GM18873 (cell line): ENCODE measurements at regions not wholly inside any gene's neighbourhood (a gene's known extent, or its start where the extent isn't known, plus 50 kb on each side); places are given as distances from the start of the nearest gene placed in this dataset.
"Not testable (repeated sequence)": the region's sequence is repeated elsewhere in the genome, so short reads cannot be mapped to it uniquely, and the experiment has no call there.

ENCODE experiments used
- ATAC-seq: cut with Tn5 transposase; IDR thresholded peaks from one replicate; pipeline ENCODE4 v1.9.1; 2021; ENCODE audit warnings: mild to moderate bottlenecking, moderate library complexity, moderate number of reproducible peaks; ENCODE audit not compliant: unreplicated experiment, low FRiP score

DNA sequence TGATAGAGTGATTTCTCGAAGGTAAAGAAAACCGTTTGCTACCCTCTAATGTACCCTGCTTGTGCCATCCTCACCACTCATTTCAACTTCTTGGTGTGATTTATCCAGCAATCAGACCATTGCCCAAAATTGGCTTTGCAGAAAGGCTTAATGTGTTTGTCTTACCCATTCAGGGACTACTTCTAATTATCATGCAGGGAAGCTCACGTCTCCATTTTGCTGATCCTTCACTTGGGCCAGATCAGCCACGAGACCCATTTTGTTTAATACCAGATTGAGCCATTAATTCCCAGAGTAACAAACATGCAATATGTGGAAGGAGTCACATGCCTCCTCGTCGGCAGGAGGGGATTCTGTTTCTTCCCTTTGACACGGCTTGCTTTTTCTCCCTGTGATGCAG, 51.1 kb upstream of the CRY1 start:
- ATAC-seq = no peak

DNA sequence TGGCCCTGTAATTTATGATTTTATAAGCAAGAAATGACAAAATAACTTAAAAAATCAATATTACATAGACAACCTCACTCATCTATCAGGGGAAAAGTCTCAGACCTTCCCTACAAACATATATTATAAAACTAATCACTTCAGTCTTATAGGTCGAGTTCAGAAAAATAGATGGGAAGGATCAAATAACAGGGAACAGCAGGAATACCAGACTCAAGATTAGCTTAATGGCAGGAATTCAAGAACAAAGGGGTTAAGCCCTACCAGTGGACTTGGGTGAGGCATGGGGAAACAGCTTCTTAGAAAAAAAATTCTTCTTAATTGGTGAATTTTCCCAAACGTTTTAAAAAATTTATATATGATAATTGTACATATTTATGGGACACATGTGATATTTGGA, 51.6 kb upstream of the CRY1 start:
- no peak for ATAC-seq

DNA sequence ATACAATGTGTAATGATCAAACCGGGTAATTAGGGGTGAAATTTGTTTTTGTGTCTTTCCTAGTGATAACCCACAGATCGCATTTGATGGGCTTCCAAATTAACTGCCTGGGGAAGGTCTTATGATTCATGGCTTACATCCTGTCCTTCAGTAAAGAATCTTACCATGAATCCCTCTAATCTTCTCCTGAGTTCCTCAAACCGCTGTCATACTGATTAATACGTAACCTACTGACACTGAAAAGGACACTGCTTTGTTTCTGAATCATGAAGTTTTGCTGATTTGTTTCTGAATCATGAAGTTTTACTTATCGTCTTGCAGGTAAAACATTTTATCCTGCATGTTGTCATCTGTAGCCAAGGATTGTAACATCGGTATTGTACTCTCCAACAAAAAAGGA, 52.0 kb upstream of the CRY1 start:
- ATAC-seq = no peak

DNA sequence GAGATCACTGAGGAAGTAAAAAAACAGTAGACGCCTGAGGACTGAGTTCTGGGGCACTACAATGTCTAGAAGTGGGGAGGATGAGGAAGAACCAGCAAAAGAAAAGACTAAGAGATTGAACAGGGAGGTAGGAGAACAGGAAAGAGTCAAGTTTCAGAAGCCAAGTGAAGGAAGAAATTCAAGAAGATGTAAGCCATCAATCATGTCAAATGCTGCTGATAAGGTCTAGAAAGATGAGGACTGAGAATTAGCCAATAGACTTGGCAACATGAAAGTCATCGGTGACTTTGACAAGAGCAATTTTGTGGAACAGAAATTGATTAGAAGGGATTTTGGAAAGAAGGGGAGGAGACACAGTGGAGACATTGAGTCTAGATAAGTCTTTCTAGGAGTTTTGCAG, 54.8 kb upstream of the CRY1 start:
- ATAC-seq = no peak

DNA sequence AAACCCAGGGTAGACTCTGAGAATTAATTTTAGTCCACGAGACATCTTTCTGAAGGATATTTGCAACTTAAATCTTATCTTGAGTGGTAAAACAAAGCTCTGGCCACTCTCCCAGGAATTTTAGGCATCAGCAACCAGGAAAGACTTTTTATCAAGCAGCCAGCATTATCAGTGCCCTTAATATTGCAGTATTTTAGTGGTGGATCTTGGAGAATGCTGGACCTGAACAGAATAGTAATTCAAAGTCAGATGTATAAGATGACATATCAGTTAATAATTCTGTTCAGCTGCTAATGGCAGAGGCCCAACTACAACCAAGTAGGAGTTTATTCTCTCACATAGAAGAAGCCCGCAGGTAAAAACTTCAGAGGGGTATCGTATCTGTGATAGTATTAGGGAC, 59.0 kb upstream of the CRY1 start:
- no peak for ATAC-seq

DNA sequence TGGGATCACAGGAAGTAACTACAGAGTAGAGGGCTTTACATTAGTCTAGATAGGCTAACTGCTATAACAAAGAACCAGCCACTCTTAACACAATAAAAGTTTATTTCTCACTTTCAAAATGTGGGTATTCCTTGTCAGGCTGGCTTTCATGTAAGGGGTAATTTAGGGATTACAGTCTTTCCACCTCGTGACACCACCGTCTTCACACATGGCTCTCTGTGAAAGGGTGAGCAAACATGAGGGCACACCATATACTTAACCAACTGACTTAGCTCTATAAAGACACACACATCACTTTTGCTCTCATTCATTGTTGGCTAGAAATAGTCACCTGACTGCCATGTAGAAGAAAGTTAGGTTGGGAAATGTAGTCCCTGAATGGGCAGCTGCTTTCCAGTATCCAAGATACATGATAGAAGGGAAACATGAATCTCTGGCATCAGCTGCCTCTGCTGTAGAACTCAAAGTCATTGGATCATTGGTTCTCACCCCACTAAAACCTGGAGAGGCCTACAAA, 66.1 kb upstream of the CRY1 start:
- ATAC-seq = no peak

DNA sequence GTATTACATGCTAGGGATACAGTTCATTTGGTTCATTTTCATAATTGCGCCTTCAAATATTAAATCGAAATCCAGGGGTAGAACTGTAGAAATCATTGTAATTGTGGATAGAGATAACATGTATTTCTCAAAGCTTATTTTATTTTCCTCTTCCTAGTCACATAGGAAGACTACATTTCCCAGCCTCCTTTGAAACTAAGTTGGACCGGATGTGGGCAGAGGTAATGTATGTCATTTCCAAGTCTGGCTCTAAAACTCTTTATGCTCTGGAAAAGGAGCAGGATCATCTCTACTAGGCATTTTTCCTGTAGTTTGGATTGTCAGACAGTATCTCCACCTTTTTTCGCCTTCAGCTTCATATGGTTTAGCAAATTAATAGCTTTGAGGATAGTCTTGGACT, 70.1 kb upstream of the CRY1 start:
- no peak for ATAC-seq

DNA sequence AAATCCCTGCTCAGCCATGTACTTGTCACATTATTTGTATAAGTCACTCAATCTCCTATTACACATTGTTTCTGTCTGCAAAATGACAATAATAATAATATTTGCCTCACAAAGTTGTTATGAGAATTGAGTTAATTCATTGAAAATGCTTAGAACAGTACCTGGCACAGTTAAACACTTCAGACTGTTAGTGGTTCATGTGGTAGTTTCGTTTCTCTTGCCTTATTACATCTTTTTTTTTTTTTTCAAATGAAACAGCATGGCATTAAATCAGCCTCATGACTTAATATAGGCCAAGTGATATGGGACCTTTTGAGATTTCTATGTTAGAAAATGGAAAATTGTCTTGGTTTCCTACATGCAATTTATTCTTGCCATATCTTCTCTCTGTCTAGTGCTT, 71.0 kb upstream of the CRY1 start:
- no peak for ATAC-seq

DNA sequence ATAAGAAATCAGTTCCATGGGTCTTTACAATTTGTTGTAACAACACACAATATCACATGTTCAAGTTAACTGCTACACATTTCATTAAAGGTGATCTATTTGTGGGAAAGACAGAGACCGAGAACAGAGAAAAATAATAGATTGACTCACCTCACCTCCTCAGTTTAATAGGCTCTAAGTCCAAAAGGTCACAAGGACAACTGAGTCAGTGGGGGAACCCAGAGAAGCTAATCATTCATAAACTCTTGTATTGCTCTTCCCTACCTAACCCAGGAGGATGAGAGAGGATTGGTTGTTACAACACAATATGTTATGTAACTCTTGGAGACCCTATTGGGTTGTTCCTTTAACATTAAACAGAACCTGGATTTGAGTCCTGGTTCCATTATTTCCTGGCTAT, 72.2 kb upstream of the CRY1 start:
- no peak for ATAC-seq

DNA sequence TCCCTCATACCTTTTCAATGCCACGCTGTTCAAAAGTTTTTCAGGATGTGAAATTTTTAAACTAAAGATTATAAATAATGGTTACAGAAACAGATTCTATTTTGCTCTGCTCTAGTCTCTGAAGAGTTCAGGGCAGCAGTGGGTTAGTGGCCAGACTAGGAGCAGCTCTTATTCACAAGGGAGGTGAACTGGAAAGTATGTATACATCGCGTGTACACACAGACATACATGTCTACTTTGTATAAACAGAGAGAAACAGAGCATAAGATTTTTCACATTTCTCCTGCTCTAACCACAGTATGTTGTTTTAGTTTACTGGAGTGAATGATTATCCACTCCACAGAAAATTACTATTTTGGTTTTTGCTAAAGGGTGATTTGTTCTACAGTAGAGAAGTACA, 74.4 kb upstream of the CRY1 start:
- no peak for ATAC-seq

DNA sequence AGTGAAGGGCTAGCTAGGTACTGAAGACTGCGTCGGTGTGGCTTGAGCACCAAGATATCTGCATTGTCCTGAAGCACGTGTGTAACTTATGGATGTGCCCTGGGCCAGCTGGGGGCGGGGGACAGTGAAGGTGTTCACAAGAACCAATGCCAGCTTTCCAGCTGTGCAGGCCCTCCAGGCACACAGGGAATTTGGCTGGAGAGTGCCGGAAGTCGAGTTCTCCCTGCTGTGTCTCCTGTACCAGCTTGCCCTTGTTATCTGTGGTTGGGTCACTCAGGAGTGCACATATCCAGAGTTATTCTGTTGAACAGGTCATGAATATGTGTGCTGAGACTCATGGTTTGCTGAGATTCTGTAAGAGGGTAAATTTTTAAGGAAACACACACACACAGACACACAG, 75.9 kb upstream of the CRY1 start:
- no peak for ATAC-seq

DNA sequence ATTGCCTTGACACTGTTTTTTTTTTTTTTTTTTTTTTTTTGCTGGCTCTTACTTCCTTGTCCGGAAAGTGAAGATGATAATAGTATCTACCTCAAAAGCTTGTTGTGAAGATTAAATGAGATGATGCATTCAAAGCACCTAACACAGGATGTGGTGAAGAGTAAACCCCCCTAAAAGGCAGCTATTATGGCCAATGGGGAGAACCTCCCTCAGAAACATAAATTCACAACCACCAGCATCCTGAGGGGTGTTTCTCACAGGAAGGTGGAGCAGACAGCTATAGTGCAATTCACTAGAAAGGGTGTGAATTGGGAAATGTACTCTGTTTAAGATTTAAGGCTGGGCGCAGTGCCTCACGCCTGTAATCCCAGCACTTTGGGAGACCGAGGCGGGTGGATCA, 85.4 kb upstream of the CRY1 start:
- no peak for ATAC-seq

DNA sequence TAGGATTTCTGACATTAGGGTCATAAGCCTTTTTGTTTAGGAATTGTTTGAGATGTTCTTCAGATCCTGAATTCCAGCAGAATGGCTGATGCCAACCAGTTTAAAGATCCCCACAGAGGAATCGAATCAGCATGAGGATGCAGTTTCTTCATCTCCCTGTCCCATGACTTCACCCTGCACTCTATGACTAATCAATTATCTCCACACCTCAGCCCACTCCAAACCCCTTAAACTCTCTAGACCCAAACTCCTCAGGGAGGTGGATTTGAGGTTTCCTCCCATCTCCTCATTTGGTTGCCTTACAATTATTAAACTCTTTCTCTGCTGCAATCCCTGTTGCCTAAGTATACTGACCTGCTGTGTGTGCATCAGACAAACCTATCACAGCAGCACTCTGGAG, 86.5 kb upstream of the CRY1 start:
- no peak for ATAC-seq

DNA sequence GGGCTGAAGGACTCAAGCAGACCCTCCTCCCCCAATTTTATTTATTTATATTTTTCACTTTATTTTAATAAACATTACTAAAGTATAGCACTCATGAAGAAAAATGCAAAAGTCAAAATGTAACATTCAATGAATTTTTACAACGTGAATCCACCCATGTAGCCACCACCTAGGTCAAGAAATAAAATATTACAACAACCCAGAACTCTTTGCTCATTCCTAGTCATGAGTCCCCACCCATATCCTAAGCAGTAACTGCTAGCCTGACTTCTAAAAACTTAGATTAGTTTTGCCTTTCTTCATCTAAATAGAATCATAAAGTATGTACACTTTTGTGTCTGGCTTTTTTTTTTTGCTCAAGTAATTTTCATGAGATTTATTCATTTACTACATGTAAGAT, 86.9 kb upstream of the CRY1 start:
- no peak for ATAC-seq

DNA sequence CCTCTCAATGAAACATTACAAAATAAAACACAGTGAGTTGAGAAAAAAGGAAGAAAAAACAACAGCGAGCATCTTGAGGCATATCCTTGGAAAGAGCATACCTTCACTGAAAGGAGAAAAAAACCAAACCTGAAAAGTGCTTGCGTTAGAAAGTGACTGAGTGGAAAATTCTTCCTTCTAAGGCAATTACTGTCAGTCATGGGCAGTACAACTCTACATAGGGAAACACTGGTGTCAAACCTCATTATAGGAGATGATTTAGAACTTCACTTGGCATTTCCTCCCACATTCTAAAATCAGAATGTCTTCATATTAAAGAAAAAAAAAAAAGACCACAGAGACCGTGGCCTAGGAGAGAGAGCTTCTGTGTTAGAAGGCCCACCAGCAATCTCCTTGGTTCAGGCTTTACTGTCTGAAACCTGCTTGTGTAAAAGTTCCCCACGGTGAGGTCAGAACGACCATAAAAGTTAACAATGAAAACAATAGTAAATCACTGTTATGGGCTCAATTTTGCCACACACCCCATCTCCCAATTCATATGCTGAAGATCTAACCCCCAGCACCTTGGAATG, 91.1 kb upstream of the CRY1 start:
- no peak for ATAC-seq

DNA sequence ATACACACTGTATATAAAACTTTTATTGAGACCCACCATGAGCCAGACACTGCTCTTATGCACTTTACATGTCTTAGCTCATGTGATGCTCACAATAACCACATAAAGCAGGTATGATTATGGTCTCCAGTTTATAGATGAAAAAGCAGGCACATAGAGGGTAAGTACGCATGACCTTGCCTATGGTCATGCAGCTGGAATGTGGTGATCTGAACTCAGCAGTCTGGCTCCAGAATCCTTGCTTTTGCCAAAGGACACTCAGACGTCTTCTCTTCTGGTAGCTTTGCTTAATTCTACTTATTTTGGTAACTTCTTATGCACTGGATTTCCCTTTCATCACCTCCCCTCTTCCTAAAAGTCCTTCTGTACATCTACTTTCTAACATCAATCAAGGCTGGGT, 103.3 kb upstream of the CRY1 start:
- no peak for ATAC-seq

DNA sequence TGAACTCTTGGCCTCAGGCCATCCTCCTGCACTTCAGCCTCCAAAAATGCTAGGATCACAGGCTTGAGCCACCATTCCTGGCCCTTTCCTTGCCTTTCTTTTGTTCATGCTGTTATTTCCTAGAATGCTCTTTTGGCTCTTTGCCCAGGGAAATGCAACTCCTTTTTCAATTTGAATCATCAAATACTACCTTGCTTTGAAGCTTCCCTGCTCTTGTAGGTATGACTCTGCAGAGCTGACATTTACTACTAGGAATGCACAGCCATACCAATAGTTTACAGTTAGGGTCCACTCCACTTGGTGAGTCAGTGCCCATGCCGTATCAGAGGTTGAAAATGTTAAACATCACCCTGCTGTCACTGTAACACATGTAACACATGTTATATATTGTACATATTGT, 107.0 kb upstream of the CRY1 start:
- no peak for ATAC-seq

DNA sequence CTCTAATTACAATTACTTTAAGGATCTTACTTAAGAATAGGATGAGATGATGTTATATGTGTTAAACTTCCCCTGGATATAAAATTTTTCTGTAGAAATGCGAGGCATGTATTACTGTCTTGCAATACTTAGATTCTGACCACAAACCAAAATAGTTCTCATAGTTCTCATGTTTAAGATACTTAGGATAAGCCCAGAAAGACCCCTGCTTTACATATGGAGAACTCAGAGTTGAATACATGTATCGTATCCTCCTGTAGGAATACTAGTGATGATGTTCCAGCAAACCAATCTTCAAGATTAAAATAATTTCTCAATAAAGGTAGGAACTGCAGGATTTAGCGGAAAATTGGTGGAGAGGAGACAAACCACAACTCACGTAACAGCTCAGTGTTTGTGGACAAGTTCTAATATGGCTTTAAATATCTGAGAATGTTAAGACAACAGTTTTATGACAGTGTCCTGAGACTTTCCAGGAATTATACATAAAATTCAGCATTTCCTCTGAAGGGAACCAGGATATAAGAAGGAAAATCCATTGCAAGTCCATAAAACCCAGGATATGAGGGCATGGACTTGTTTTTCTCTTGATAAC, 114.7 kb upstream of the CRY1 start:
- ATAC-seq = no peak

DNA sequence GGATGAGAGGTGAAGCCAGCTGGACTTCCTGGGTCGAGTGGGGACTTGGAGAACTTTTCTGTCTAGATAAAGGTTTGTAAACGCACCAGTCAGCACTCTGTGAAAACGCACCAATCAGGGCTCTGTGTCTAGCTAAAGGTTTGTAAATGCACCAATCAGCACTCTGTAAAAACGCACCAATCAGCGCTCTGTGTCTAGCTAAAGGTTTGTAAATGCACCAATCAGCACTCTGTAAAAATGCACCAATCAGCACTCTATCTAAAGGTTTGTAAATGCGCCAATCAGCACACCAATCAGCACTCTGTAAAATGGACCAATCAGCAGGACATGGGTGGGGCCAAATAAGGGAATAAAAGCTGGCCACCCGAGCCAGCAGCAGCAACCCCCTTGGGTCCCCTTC, 116.4 kb upstream of the CRY1 start:
- ATAC-seq = not testable (repeated sequence)

DNA sequence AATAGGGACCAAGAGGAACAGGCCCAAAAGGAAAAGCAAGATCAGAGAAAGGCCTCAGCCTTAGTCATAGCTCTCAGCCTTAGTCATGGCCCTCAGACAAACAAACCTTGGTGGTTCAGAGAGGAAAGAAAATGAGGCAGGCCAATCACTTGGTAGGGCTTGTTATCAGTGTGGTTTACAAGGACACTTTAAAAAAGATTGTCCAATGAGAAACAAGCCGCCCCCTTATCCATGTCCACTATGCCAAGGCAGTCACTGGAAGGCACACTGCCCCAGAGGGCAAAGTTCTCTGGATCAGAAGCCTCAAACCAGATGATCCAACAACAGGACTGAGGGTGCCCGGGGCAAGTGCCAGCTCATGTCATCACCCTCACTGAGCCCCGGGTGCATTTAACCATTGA, 121.0 kb upstream of the CRY1 start:
- not testable (repeated sequence) for ATAC-seq

DNA sequence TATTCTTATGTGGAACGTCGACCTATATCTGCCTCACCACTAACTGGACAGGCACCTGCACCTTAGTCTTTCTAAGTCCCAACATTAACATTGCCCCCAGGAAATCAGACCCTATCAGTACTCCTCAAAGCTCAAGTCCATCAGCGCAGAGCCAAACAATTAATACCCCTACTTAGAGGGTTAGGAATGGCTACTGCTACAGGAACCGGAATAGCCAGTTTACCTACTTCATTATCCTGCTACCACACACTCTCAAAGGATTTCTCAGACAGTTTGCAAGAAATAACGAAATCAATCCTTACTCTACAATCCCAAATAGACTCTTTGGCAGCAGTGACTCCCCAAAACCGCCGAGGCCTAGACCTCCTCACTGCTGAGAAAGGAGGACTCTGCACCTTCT, 123.1 kb upstream of the CRY1 start:
- not testable (repeated sequence) for ATAC-seq

DNA sequence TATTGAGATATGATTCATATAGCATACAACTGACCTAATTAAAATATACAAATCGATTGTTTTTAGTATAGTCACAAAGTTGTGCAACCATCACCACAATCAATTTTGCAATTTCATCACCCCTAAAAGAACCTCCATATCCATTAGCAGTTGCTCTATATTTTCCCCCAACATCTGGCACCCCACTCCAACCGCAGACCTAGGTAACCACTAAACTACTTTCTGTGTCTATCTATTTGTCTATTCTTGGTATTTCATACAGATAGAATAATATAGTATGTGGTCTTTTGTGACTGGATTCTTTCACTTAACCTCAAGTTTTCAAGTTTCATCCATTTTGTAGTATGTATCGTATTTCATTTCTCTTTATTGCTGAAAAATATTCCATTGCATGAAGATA, 126.0 kb upstream of the CRY1 start:
- no peak for ATAC-seq

DNA sequence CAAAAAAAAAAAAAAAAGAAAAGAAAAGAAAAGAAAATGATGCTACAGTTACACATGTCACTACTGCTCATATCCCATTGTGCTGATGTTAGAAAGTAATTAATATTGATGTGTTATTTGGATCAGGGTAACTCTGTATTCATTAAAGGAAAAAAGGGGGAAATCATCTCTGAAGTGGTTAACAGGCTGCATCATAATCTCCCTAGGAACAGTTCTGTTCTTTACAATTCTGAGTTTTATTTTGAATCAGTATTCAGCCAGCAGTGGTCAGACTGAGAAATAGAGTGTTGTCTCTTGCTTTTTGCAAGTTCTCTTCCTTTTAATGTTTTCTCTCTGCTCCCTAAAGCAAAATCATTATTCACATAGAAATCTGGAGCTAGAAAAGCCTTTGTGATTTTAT, 128.6 kb upstream of the CRY1 start:
- no peak for ATAC-seq
